GM21528 (cell line): ENCODE measurements at regions not wholly inside any gene's neighbourhood (a gene's known extent, or its start where the extent isn't known, plus 50 kb on each side); places are given as distances from the start of the nearest gene placed in this dataset.
"Not testable (repeated sequence)": the region's sequence is repeated elsewhere in the genome, so short reads cannot be mapped to it uniquely, and the experiment has no call there.

Experiments used
- ATAC-seq: cut with Tn5 transposase; IDR thresholded peaks from one replicate; pipeline ENCODE4 v1.9.1; 2021; ENCODE audit warnings: mild to moderate bottlenecking, moderate library complexity; ENCODE audit not compliant: unreplicated experiment, low FRiP score

DNA sequence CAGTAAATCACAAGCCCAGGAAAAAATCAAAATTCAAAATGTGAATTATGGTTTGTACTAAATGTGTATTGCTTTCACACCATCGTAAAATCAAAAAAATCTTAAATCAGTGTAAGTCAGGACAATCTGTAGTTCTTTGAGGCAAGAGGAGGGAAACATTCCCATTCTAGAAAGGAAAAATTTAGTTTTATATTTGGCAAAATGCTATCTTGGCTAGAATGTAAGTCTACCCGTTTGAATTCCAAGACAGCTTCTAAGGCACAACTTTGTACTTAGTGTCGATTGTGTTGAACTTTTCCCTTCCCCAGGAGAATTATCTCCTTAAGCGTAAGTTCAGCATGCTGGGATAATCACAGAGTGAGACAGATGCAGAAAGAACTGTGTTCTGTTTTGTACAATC, 638.2 kb upstream of the LRRTM1 start:
- ATAC-seq: no peak

DNA sequence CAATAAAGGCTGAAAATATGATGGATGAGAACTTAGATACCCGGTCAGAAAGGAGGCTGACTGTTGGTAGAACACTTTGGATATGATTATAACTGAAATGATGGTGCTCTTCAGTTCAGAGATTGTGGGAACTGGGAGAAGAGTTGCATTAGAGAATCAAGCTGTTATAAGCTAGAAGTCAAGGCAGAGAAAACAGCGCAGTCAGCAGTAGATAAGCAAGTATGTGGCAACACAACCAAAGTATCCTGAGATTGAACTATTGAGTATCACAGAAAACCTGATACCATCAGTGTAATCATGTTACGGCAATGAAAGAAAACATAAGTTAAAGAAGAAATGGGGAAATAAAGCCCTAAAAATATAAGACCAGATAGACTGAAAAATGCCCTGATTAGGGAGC, 633.9 kb upstream of the LRRTM1 start:
- no peak for ATAC-seq

DNA sequence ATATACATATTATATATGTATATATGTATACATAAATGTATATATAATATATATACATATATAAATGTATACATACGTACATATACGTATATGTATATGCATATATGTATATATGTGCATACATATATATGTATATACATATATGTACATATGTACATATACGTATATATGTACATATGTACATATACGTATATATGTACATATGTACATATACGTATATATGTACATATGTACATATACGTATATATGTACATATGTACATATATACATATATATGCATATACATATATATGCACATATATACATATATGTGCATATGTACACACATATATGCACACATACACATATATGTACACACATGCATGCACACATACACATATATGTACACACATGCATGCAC, 627.3 kb upstream of the LRRTM1 start:
- ATAC-seq: not testable (repeated sequence)

DNA sequence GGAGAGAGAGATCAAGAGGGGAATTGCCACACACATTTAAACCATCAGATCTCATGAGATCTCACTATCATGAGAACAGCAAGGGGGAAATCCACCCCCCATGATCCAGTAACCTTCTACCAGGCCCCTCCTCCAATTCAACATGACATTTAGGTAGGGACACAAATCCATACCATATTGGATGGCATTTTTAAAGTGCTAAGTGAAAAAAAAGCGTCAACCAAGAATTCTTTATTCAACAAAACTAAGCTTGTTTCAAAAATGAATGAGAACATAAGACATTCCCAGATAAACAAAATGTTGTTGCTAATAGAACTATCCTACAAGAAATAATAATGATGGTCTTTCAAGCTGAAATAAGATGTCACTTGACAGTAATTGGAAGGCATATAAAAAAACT, 626.2 kb upstream of the LRRTM1 start:
- ATAC-seq: no peak

DNA sequence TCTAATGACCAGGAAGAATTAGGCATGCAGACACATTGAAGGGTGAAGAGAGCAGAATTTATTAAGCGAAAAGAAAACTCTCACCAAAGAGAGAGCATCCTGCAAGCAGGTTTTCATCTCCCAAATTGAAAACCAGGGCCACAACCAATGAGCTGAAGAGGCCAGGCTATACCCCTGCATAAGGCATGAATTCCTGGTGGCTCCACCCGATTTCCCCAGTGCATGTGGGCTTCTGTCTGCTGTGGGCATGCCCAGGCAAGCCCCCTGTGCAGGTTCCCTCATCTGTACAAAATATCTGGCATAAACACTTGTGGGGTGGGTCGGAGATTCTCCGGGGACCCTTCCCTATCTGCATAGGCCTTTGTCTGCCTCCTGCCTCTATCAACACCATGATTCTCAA, 621.6 kb upstream of the LRRTM1 start:
- no peak for ATAC-seq

DNA sequence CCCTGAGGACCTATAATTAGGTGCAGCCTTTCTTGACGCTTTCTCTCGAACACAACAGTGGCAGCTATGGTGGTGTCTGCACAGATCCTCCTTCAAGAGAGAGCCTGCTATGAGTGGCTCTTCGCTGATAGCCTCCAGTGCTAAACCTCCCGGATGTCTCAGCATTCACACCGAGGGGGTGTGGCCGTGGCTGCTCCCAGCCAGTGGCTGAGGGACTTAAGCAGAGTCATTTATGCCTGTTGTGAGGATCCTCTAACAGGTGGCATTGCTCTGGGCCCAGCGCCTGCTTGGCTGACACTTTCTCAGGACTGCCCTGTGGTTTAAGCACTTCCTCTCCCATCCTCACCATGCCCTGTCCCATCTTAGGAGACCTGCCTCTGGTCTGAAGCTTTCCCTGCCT, 592.0 kb upstream of the LRRTM1 start:
- no peak for ATAC-seq

DNA sequence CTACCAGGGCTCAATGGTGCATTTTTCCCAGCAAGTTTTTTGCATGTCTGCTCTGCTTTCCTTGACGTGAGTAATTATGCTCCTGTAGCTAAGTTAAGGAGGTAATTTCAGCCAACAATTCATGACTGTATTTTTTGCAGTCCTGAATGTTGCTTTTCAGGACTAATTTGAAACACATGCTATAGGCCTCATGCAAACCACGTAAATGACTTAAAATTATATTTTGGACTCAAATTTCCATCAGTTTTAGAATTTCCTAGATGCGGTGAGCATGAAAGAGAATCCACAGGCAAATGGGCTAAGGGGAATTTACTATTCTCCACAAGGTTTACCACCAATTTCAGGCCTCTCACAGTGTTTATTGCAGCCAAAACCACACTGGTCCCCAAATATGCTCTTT, 589.9 kb upstream of the LRRTM1 start:
- no peak for ATAC-seq

DNA sequence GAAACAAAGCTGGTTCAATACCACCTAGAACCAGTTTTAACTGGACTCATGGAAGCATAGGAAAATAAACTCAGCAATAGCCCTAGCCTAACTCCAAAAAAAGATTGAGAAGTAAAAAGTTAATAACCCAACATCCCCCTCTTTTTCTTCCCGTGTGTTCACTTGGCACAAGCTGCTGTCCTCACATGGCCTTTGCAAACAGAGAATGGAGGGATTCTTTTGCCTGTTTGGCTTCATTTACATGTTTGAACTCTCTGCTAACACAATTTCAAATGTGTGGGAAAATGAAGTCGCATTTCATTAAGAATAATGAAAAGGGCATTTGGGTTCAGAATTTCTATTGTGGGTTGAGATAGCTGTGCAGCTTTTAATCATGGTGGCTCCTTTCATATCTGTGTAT, 589.2 kb upstream of the LRRTM1 start:
- ATAC-seq: no peak

DNA sequence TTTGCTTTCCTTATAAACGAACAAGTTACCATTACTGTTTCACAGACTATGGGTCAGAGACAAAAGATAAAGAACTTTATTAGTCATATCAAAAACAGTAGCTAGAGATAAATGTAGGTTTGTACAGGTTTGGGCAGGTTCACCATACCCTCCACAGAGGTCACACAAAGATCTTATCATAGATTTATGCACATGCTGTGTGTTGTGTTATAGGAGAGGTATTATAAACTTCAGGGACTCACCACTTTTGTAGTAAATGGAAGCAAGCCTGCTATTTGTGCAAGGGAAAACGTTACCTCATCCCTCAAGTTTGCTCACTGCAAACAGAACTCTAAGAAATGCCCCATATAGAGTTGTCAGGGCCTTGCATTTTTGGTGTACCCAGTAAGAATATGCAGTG, 584.5 kb upstream of the LRRTM1 start:
- ATAC-seq: no peak

DNA sequence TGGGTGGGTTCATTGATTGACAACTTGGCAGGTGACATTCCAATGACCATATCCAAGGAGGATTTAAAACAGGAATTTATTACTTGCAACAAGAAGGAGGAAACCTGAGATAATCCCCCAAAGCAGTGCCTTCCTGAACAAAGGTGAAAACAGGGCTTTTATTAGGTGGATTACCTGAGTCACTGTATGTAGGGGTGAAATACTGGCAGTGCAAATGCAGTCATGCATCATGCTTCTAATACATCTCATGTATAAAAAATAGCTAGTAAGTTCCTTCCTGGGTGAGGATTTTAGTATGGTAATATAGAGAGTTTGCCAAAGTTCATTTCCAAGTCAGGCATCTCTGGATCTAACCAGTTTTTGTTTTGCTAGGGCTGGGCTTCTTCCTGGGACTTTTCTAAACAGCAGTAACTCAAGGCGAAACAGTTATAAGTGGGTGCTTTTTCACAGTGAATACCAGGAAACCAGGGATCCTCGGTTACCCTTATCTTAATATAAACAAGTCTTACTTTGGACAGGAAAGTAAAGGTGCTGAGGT, 583.4 kb upstream of the LRRTM1 start:
- no peak for ATAC-seq

DNA sequence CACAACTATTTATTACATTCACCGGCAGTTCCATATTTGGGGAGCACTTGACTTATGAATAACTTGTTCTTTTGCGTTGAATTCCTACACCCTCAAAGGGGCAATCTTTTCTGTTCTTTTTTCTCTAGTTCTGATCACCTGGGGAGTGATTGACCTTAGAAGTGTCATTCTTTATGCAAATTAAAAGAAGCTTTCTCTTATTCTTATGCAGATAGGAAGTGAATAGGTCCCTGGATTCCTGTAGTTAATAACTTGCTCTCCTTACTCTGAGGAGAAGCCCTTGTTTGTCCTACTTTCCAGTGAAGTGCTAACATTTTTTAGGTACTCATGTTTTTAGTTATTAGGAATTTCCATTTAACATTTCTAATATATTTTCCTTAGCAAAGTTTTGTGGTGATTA, 569.8 kb upstream of the LRRTM1 start:
- ATAC-seq: no peak

DNA sequence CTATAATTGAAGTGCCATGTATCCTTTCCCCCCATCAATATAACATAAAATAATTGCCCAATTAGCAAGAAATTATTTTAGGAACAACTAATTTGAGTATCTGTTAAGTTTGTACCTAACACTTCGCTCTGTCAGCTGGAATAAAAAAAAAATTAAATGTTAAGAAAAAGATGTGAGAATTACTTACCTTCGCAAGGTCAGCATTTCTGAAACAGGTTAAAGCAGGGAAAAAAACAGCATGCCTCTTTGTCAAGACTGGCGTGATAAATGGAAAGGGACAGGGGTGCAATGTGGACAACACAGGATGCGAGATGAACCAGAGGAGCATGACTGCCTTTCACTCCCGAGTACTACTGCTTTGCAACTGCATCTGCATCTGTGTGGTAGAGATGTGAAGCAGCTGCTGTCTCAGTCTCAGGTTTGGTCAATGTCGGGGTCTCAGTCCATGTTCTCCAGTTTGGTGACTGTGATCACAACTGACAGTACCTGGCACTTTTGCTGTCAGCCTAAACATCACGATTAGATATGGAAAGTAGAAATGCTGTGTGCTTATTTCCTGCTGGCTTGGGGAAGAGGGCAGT, 565.4 kb upstream of the LRRTM1 start:
- no peak for ATAC-seq

DNA sequence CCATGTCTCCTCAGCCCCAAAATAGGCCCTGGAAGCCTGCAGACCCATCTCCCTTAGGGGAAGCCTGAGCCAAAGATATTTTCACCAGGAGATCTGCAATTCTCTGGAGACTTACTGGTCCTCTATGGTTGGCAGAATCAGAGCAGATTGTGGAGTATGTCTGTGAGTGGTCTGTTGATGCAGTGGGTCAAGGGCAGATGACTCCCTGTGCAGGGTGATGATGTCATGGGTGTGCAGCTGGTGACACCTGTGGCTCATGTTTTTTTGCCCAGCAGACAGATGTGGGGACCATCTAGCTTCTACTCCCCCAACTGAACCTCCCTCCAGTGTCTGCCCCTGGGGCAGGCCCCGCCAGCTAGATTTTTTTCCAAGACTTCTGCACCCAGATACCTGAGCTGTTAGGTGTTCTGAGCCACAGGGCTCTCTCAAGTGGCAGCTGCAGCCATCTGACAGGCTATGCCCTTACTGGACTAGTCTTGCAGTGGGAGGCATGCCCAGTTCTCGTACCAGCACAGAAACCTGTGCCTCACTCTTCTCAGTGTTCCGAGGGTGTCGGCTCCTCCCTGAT, 558.7 kb upstream of the LRRTM1 start:
- no peak for ATAC-seq

DNA sequence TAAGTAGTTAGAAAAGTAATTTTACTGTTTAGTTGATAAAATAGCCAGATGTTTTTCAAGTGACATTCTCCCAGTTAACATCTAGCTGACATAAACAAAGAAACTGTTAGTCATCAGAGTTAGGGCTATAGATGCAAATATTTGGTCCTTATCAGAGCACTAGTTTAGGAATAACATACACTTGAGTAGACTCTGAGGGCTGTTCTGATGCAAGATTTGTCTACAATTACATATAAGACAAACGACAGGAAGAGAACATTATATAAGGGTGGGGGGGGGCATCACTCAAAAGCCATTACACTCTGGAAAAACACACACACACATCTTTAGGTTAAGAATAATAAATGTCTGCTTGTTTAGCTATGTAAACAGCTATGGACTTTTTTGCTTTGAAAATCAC, 554.4 kb upstream of the LRRTM1 start:
- no peak for ATAC-seq

DNA sequence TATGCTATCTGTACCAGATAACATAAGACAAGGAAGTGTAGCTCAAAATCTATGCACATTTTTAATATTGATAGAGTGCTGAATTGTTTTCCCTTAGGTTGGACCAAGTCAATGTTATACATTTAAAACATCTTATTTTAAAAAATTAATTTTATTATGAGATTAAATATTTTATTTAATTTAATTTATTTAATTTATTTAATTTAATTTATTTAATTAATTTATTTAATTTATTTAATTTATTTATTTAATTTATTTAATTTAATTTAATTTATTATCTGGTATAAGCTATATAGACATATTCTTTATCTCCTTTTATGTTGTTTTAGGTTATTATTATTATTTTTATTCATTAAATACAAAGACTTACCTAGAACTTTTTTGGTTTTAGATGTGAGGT, 551.7 kb upstream of the LRRTM1 start:
- no peak for ATAC-seq

DNA sequence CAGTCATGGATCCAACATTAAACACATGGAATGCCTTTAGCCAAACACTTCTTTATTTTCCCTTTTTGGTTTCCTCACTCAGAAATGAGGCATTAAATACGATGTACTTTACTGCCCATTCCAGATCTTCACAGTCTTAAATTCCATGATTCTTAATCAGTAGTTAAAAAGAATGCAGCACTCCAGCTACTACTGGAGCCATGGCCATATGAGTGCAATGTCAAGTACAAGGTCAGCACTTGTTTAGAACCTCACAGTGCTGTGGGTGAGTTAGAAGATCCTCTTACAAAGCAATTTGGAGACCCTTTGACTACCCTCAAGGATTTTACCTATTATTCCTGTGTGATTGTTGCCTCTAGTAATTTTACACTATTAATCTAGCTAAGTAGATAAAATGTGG, 550.3 kb upstream of the LRRTM1 start:
- ATAC-seq: no peak

DNA sequence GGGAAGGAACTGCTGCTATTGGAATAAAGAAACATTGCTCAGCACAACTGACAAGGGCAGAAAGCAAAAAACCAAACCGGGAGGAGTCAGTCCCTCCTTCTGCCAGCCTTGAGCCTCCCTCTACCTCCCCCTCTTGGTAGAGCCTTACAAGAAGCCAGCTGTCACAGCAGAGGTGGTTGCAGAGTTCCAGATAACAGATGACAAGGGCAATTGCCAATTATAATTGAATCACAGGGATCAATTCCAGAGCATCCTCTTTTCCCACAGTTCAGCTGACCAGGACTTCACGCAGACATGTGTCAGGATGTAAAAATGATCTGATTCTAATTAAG, 548.2 kb upstream of the LRRTM1 start:
- ATAC-seq: no peak

DNA sequence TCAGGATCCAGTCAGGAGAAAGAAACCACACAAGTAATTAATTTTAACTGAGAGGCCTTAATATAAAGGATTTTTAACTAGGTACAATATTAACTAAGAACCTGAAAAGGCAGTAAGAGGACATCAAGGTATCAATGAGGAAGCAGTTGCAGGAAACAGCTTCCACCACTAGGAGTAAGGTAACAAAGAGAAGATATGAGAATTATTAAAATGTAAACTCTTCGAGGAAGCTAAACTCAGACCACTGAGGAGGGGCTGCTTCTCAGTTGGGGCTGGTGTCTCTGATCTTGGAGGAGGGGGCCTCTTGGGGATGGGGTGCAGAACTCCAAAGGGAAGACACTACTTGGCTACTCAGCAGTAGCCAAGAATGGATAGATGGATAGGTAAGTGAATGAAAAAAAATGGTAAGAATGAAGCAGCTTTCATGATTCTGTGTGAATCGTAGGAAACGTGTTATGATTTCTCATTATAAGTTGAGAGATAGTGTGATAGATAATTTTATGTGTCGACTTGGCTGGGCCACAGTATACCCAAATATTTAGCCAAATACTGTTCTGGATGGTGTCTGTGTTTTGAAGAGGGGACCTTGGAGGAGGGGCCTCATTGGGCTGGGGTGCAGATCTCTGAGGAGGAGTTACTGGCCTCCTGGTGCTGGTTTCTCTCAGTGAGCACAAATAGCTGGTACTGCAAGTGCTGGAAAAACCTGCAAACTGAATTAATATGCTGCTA, 547.7 kb upstream of the LRRTM1 start:
- no peak for ATAC-seq

DNA sequence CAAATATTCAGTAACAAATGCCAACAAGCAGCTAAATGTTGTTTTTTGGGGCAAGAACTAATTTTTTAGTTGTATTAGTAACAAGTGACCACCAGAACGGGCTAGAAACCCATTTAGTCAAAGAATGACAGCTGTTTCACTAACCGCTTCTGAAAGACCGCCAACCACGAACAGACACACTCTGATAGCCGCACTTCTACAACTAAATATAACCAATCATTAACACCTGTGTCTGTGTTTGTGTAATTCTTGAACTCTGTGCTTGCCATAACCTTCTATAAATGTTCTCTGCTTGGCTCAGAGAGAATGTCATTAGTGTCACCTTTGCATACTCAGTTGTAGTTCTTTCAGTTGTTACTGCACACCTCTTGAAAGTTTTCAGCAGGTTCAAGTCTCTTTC, 526.3 kb upstream of the LRRTM1 start:
- ATAC-seq: no peak

DNA sequence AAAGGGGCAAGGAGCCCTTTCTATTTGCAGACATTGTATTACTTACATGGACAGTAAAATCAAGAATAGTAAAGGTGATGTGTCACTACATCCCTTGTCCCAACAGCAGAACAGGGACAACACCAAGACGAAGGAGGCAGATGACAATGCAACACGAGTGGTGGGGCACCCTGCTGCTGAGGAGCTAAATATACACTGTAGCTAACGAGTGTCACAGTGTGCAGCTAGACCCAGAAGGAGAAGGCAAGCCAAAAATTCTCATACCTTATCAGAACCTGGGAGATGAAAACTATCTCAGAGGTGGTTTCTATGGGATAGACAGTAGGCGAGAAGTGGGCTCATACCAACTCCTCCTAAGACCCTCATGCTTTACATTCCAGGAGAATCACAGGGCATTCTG, 518.4 kb upstream of the LRRTM1 start:
- ATAC-seq: no peak

DNA sequence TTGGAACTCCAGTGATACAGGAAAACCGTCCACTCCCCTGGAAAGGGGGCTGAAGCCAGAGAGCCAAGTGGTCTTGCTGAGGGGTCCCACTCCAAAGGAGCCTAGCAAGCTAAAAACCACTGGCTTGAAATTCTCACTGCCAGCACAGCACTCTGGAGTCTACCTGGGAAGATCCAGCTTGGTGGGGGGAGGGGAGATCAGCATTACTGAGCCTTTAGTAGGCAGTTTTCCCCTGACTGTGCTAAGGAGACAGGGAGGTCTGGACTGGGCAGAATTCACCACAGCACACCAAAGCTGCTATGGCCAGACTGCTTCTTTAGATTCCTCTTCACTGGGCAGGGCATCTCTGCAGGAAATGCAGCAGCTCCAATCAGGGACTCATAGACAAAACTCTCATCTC, 510.7 kb upstream of the LRRTM1 start:
- ATAC-seq: no peak

DNA sequence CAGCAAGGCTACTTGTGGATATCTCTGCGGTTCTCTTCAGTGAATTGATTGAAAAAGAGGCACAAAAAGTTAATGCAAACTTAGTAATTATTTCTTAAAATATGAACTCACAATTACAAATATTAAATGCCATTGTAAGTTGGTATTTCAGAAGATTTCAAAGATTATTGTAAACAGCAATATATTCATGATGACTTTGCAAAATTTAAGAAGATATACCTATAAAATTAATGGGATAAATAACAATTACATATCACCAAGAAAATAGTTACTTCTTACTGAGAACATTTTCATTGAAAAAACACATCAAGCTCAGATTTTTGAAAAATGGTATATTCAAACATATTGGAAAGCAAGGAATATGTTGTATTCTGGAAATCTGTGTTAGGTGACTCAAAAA, 482.0 kb upstream of the LRRTM1 start:
- ATAC-seq: no peak
